ENCODE measurements at regions not wholly inside any gene's neighbourhood (a gene's known extent, or its start where the extent isn't known, plus 50 kb on each side); places are given as distances from the start of the nearest gene placed in this dataset.

DNA sequence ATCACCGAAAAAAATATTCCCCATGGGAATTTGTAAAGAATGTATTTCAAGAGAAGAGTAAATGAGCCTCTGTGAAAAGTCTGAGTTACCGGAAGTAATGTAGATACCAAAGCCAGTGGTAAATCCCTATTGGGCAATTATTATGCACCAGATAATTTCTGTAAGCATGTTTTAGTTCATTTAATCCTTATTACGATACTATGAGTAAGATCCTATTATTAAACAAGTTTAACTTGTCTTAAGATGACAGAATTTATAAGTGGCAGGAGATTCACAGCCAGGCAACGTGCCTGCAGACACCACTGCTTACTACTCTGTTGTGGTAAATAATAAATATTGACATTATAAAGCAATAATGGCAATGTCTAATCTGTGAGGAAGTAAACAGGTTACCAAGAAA, 280.8 kb upstream of the RGPD4 start:
- no peak overlapping the region for H3K27ac ChIP-seq (ENCODE audit: low read depth, low read length, poor library complexity, severe bottlenecking)
- no peaks in the 10 kb centered on the region for H4K20me1 ChIP-seq (ENCODE audit: insufficient read depth, low read length)
- BruUV-seq (replicated peaks), result no TSS peak
- no peaks in the 10 kb centered on the region for H3K4me1 ChIP-seq (ENCODE audit: insufficient read depth, low read length, poor library complexity, severe bottlenecking)
- TF ChIP-seq EZH2phosphoT487 (IDR thresholded peaks at IDR 0.05; ENCODE audit: borderline replicate concordance, low read depth, low read length), result no peak
- TF ChIP-seq, protein P1, sequence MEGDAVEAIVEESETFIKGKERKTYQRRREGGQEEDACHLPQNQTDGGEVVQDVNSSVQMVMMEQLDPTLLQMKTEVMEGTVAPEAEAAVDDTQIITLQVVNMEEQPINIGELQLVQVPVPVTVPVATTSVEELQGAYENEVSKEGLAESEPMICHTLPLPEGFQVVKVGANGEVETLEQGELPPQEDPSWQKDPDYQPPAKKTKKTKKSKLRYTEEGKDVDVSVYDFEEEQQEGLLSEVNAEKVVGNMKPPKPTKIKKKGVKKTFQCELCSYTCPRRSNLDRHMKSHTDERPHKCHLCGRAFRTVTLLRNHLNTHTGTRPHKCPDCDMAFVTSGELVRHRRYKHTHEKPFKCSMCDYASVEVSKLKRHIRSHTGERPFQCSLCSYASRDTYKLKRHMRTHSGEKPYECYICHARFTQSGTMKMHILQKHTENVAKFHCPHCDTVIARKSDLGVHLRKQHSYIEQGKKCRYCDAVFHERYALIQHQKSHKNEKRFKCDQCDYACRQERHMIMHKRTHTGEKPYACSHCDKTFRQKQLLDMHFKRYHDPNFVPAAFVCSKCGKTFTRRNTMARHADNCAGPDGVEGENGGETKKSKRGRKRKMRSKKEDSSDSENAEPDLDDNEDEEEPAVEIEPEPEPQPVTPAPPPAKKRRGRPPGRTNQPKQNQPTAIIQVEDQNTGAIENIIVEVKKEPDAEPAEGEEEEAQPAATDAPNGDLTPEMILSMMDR (conservative IDR thresholded peaks at IDR 0.05; ENCODE audit: low read length), result no peak
- no peak overlapping the region for H2AFZ ChIP-seq (ENCODE audit: low read length)
- no peaks in the 10 kb centered on the region for H3K79me2 ChIP-seq (ENCODE audit: insufficient read depth, low read depth, low read length)
- H3K9me3 ChIP-seq (ENCODE audit: low read length), result no peaks in the 10 kb centered on the region
- no peak for DNase-seq (ENCODE audit: low spot score)
- intact Hi-C loops (cut with micrococcal nuclease; ENCODE audit: unreplicated experiment), result no loop called here
- H3K4me3 ChIP-seq (ENCODE audit: low read depth, low read length, poor library complexity, severe bottlenecking), result no peak overlapping the region
- ChIA-PET POLR2A (no interaction called here), CTCF (ENCODE audit: unreplicated experiment) (no interaction called here)
- no peaks in the 10 kb centered on the region; the same call in 1 of the 2 replicates for H3K9me2 ChIP-seq (ENCODE audit: insufficient read depth, low read length)
- H3K4me2 ChIP-seq (ENCODE audit: low read length), result no peak overlapping the region
- H3K36me3 ChIP-seq (ENCODE audit: insufficient read depth, low read length), result no peaks in the 10 kb centered on the region

DNA sequence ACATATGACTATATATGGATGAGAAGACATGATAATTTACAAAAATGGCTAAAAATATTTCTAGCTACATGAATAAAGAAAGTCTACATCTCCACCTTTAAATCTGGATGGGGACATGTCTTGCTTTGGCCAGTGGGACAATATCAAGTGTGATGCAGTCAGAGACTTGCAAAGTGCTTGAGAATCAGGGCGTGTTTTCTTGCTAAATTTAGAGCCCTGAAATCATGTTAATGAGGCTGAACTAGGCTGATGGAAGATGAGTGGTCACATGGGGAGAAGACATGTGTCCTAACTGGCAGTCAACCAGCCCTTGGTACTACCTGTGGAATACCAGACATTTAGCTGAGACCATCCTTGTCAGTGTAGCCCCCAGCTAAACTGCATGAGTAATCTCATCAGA, 278.5 kb upstream of the RGPD4 start:
- DNase-seq (ENCODE audit: low spot score), result no peak
- H3K9me3 ChIP-seq (ENCODE audit: low read length), result no peaks in the 10 kb centered on the region
- POLR2A ChIA-PET, result no interaction called here
- H4K20me1 ChIP-seq (ENCODE audit: insufficient read depth, low read length), result no peaks in the 10 kb centered on the region
- TF ChIP-seq, protein P1 (conservative IDR thresholded peaks at IDR 0.05; ENCODE audit: low read length), result no peak
- no peak for TF ChIP-seq EZH2phosphoT487 (IDR thresholded peaks at IDR 0.05; ENCODE audit: borderline replicate concordance, low read depth, low read length)
- H3K27ac ChIP-seq (ENCODE audit: low read depth, low read length, poor library complexity, severe bottlenecking), result no peak overlapping the region
- no peak overlapping the region for H3K4me3 ChIP-seq (ENCODE audit: low read depth, low read length, poor library complexity, severe bottlenecking)
- H3K4me1 ChIP-seq (ENCODE audit: insufficient read depth, low read length, poor library complexity, severe bottlenecking), result no peaks in the 10 kb centered on the region
- H3K79me2 ChIP-seq (ENCODE audit: insufficient read depth, low read depth, low read length), result no peaks in the 10 kb centered on the region
- BruUV-seq (replicated peaks), result no TSS peak
- CTCF ChIA-PET (ENCODE audit: unreplicated experiment), result no interaction called here
- intact Hi-C loops (cut with micrococcal nuclease; ENCODE audit: unreplicated experiment), result no loop called here
- no peaks in the 10 kb centered on the region for H3K36me3 ChIP-seq (ENCODE audit: insufficient read depth, low read length)
- H3K9me2 ChIP-seq (ENCODE audit: insufficient read depth, low read length), result no peaks in the 10 kb centered on the region; the same call in 1 of the 2 replicates
- H2AFZ ChIP-seq (ENCODE audit: low read length), result no peak overlapping the region
- no peak overlapping the region for H3K4me2 ChIP-seq (ENCODE audit: low read length)

DNA sequence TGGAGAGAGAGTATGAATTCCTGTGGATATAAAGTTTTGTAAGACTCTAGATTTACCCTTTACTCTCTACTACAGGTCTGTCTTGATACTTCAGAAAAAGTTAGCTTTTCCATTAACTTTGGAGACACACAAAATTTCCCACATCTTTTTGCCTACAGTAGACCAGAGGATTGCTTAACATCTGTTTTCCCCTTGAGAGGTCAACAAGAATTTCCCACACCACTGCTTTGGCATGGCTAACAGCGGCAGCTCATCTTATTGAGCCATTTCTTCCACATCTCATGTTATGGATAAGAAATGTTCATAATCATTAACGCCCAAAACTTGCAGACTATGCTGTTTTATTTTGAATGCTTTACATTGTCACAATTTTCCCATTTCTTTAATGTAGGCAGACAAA, 273.6 kb upstream of the RGPD4 start:
- TF ChIP-seq, protein P1 (conservative IDR thresholded peaks at IDR 0.05; ENCODE audit: low read length), result no peak
- TF ChIP-seq EZH2phosphoT487 (IDR thresholded peaks at IDR 0.05; ENCODE audit: borderline replicate concordance, low read depth, low read length), result no peak
- Histone ChIP-seq H3K36me3 (ENCODE audit: insufficient read depth, low read length) (no peaks in the 10 kb centered on the region), H3K4me1 (ENCODE audit: insufficient read depth, low read length, poor library complexity, severe bottlenecking) (no peaks in the 10 kb centered on the region), H4K20me1 (ENCODE audit: insufficient read depth, low read length) (no peaks in the 10 kb centered on the region), H3K79me2 (ENCODE audit: insufficient read depth, low read depth, low read length) (no peaks in the 10 kb centered on the region), H3K9me2 (ENCODE audit: insufficient read depth, low read length) (no peaks in the 10 kb centered on the region), H3K27ac (ENCODE audit: low read depth, low read length, poor library complexity, severe bottlenecking) (no peak overlapping the region), H3K4me3 (ENCODE audit: low read depth, low read length, poor library complexity, severe bottlenecking) (no peak overlapping the region), H3K9me3 (ENCODE audit: low read length) (no peaks in the 10 kb centered on the region), H2AFZ (ENCODE audit: low read length) (no peak overlapping the region), H3K4me2 (ENCODE audit: low read length) (no peak overlapping the region)
- BruUV-seq (replicated peaks), result no TSS peak
- intact Hi-C loops (cut with micrococcal nuclease; ENCODE audit: unreplicated experiment), result no loop called here
- POLR2A ChIA-PET, result no interaction called here
- DNase-seq (ENCODE audit: low spot score), result no peak
- CTCF ChIA-PET (ENCODE audit: unreplicated experiment), result no interaction called here
